ENCODE measurements at regions not wholly inside any gene's neighbourhood (a gene's known extent, or its start where the extent isn't known, plus 50 kb on each side); places are given as distances from the start of the nearest gene placed in this dataset.

DNA sequence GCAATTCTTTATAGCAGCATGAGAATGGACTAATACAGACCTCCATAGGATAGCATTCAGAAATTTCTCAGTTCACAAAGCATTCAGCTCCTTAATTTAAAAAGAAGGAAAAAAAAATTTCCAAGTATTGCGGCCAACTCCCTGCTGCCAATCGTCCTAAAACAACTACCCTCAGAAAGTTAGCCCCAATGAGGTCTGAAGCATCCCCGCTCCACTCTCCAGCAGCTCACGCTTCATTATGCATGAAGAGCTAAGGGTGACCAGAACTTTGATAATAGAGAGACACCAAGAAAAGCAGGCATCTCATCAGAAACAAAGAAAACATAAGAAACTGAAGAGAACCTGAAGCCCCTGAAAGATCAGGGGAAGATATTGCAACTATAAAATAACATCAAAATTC, 172.8 kb upstream of the NUDT4 start:
- H3K4me1 ChIP-seq: no peaks in the 10 kb centered on the region
- intact Hi-C loops (cut with DNase I; ENCODE audit: low total_unique reads): no loop called here
- no peak for TF ChIP-seq POLR2A (IDR thresholded peaks at IDR 0.05)
- TF ChIP-seq, protein P1, sequence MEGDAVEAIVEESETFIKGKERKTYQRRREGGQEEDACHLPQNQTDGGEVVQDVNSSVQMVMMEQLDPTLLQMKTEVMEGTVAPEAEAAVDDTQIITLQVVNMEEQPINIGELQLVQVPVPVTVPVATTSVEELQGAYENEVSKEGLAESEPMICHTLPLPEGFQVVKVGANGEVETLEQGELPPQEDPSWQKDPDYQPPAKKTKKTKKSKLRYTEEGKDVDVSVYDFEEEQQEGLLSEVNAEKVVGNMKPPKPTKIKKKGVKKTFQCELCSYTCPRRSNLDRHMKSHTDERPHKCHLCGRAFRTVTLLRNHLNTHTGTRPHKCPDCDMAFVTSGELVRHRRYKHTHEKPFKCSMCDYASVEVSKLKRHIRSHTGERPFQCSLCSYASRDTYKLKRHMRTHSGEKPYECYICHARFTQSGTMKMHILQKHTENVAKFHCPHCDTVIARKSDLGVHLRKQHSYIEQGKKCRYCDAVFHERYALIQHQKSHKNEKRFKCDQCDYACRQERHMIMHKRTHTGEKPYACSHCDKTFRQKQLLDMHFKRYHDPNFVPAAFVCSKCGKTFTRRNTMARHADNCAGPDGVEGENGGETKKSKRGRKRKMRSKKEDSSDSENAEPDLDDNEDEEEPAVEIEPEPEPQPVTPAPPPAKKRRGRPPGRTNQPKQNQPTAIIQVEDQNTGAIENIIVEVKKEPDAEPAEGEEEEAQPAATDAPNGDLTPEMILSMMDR (IDR thresholded peaks at IDR 0.05 in 8 of 11, conservative IDR thresholded peaks at IDR 0.05 in 3 of 11): no peak
- no peak for TF ChIP-seq POLR2AphosphoS5 (IDR thresholded peaks at IDR 0.05)
- WGBS, 5 donors: 90 to 100% (median 94%) methylated on average over 4 of the region's 4 CpGs
- H3K27ac ChIP-seq: no peak overlapping the region
- H3K4me3 ChIP-seq: no peak overlapping the region
- H3K36me3 ChIP-seq: no peaks in the 10 kb centered on the region
- no peak for DNase-seq
- H3K27me3 ChIP-seq (replicated peaks in 1 of 7): no peaks in the 10 kb centered on the region
- H3K9me3 ChIP-seq: no peaks in the 10 kb centered on the region

DNA sequence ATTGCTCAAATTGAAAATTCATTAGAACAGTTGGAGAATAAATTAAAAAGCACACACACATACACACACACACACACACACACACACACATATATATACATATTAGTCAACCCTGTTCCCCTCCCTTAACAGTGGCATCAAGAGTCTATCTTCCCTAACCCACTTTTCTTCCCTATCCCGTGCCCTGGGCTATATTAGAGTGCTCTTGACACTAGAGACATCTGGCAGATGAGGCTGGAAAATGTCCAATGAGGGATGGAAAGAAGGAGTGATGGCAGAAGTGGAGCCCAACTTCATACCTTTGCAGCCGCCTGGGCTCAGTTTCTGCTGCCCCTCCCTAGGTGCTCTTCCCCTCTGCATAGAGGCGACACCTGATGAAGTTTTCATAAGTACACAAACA, 172.4 kb upstream of the NUDT4 start:
- Histone ChIP-seq H3K27me3 (replicated peaks in 1 of 7) (no peaks in the 10 kb centered on the region), H3K27ac (no peak overlapping the region), H3K36me3 (no peaks in the 10 kb centered on the region), H3K4me1 (no peaks in the 10 kb centered on the region), H3K9me3 (no peaks in the 10 kb centered on the region), H3K4me3 (no peak overlapping the region)
- TF ChIP-seq POLR2A (IDR thresholded peaks at IDR 0.05) (no peak), POLR2AphosphoS5 (IDR thresholded peaks at IDR 0.05) (no peak)
- TF ChIP-seq, protein P1 (IDR thresholded peaks at IDR 0.05 in 8 of 11, conservative IDR thresholded peaks at IDR 0.05 in 3 of 11): no peak
- 80 to 93% (median 91%) methylated on average over 3 of the region's 3 CpGs for WGBS, 5 donors
- no peak for DNase-seq
- intact Hi-C loops (cut with DNase I; ENCODE audit: low total_unique reads): no loop called here

DNA sequence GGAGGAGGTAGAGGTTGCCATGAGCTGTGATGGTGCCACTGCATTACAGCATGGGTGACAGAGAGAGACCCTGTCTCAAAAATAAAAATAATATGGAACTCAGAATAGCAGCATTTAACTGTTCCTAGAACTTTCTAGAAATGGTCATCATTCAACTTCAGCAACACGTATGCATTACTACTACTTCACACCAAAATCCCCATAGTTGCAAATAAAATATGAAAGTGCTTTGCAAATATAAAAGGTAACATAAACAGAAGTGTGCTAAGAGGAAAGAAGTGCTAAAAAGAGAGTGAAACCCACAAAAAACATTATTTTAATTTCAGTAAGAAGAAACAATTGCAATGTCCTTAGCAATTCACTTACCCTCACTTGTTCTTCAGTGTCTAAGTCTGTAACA, 169.7 kb upstream of the NUDT4 start:
- no peaks in the 10 kb centered on the region for H3K27me3 ChIP-seq (replicated peaks in 1 of 7)
- TF ChIP-seq POLR2AphosphoS5 (IDR thresholded peaks at IDR 0.05) (no peak), POLR2A (IDR thresholded peaks at IDR 0.05) (no peak)
- TF ChIP-seq, protein P1 (IDR thresholded peaks at IDR 0.05 in 8 of 11, conservative IDR thresholded peaks at IDR 0.05 in 3 of 11): no peak
- H3K4me1 ChIP-seq: no peaks in the 10 kb centered on the region
- H3K9me3 ChIP-seq: no peaks in the 10 kb centered on the region
- no peak overlapping the region for H3K4me3 ChIP-seq
- intact Hi-C loops (cut with DNase I; ENCODE audit: low total_unique reads): no loop called here
- no peak for DNase-seq
- WGBS, 5 donors: 28 to 83% (median 80%) methylated on average over 1 of the region's 1 CpG
- H3K36me3 ChIP-seq: no peaks in the 10 kb centered on the region
- H3K27ac ChIP-seq: no peak overlapping the region

DNA sequence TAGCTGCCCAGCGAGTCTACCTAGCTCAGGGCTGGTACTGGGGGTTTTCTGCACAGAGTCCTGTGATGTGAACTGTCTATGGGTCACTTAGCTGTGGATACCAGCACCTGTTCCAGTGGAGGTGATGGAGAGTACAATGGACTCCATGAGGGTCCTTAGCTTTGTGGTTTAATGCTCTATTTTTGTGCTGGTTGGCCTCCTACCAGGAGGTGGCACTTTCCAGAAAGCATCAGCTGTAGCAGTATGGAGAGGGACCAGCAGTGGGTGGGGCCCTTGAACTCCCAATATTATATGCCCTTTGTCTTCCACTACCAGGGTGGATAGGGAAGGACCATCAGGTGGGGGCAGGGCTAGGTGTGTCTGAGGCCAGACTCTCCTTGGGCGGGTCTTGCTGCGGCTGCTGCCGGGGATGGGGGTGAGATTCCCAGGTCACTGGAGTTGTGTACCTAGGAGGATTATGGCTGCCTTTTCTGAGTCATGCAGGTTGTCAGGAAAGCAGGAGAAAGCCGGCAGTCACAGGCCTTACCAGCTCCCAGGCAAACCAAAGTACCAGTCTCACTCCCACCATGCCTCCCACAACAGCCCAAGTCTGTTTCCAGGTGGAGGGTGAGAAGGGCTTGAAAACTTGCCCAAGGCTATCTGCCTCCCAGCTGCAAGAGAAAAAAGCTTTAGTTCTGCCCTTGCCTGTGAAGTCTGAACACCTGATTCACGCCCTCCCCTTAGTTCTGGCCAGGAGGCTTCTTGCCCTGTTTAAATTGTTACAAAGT, 163.0 kb upstream of the NUDT4 start:
- Histone ChIP-seq H3K27ac (no peak overlapping the region), H3K36me3 (no peaks in the 10 kb centered on the region), H3K9me3 (no peaks in the 10 kb centered on the region), H3K27me3 (replicated peaks in 1 of 7) (no peaks in the 10 kb centered on the region), H3K4me1 (no peaks in the 10 kb centered on the region), H3K4me3 (no peak overlapping the region)
- DNase-seq: peak; percentile 23
- TF ChIP-seq, protein P1 (IDR thresholded peaks at IDR 0.05 in 8 of 11, conservative IDR thresholded peaks at IDR 0.05 in 3 of 11): no peak
- TF ChIP-seq POLR2AphosphoS5 (IDR thresholded peaks at IDR 0.05) (no peak), POLR2A (IDR thresholded peaks at IDR 0.05) (no peak)
- intact Hi-C loops (cut with DNase I; ENCODE audit: low total_unique reads): no loop called here
- WGBS, 5 donors: 80 to 86% (median 85%) methylated on average over 6 of the region's 6 CpGs

All from spleen (tissue), 11 donors.